Nephron (organoid): ENCODE measurements at regions not wholly inside any gene's neighbourhood (a gene's known extent, or its start where the extent isn't known, plus 50 kb on each side); places are given as distances from the start of the nearest gene placed in this dataset.
A peak's percentile ranks its signal among the peaks of the same experiment; 100 is the strongest.
"Not testable (repeated sequence)": the region's sequence is repeated elsewhere in the genome, so short reads cannot be mapped to it uniquely, and the experiment has no call there.

Experiments
- H3K27ac Mint-ChIP-seq, 3 experiments: 2 replicates each; pipeline ENCODE4 v1.8.0; 2020; ENCODE audit warnings: mixed read lengths in 3 of 3, mild to moderate bottlenecking in 2 of 3, moderate library complexity in 1 of 3
- H3K27me3 Mint-ChIP-seq: 2 replicates; pipeline ENCODE4 v1.8.0; 2021; ENCODE audit warnings: low read depth, mild to moderate bottlenecking, moderate library complexity, mixed read lengths
- H3K36me3 Mint-ChIP-seq: 2 replicates; pipeline ENCODE4 v1.8.0; 2020; ENCODE audit warnings: low read depth, mixed read lengths
- H3K4me1 Mint-ChIP-seq: 2 replicates; pipeline ENCODE4 v1.8.0; 2020; ENCODE audit warnings: mixed read lengths
- H3K4me3 Mint-ChIP-seq, 3 experiments: 2 replicates each; pipeline ENCODE4 v1.8.0; 2020; ENCODE audit warnings: mild to moderate bottlenecking in 3 of 3, mixed read lengths in 3 of 3, moderate library complexity in 2 of 3
- H3K9me3 Mint-ChIP-seq: 2 replicates; pipeline ENCODE4 v1.8.0; 2020; ENCODE audit warnings: mixed read lengths
- TF ChIP-seq, protein P1 (sequence below), 3 experiments: fragments of 200-600 bp; sonication (generic); IDR thresholded peaks; one replicate each; pipeline ENCODE4 v1.5.0; 2021; ENCODE audit warnings: antibody characterized with exemption in 3 of 3; ENCODE audit not compliant: unreplicated experiment in 3 of 3

DNA sequence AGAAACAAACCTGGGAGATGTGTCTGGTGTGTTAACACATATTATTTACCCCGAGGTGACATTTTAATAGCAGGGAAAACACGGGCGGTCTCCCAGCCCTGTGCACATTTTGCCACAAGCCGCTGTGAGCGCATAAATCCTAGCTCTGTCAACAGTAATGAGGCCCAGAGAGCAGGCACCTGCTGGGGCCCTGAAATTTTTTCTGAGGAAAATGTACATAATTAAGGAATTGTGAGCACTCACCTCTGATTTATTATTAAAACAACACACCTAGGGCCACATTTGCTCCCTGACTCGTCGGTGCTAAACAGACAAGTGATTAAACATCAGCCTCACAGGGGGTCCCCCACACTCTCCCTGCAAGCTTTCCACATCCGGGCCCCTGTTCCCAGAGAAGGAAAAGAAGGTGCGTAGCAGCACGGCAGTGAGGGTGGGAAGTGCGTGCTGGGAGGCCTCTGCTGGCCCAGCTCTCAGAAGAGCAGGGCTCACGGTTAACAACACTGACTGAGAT is 616.3 kb downstream of the UQCRFS1 start:
- no peaks in the 10 kb centered on the region for H3K4me1 Mint-ChIP-seq
- TF ChIP-seq, protein P1, sequence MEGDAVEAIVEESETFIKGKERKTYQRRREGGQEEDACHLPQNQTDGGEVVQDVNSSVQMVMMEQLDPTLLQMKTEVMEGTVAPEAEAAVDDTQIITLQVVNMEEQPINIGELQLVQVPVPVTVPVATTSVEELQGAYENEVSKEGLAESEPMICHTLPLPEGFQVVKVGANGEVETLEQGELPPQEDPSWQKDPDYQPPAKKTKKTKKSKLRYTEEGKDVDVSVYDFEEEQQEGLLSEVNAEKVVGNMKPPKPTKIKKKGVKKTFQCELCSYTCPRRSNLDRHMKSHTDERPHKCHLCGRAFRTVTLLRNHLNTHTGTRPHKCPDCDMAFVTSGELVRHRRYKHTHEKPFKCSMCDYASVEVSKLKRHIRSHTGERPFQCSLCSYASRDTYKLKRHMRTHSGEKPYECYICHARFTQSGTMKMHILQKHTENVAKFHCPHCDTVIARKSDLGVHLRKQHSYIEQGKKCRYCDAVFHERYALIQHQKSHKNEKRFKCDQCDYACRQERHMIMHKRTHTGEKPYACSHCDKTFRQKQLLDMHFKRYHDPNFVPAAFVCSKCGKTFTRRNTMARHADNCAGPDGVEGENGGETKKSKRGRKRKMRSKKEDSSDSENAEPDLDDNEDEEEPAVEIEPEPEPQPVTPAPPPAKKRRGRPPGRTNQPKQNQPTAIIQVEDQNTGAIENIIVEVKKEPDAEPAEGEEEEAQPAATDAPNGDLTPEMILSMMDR (IDR thresholded peaks at IDR 0.05; ENCODE audit: unreplicated experiment in 3 of 3), result no peak
- H3K4me3 Mint-ChIP-seq, result no peak overlapping the region
- H3K36me3 Mint-ChIP-seq, result no peaks in the 10 kb centered on the region
- no peak overlapping the region for H3K27ac Mint-ChIP-seq
- H3K9me3 Mint-ChIP-seq, result no peaks in the 10 kb centered on the region
- H3K27me3 Mint-ChIP-seq, result peaks cover 43% of the 10 kb centered on the region

DNA sequence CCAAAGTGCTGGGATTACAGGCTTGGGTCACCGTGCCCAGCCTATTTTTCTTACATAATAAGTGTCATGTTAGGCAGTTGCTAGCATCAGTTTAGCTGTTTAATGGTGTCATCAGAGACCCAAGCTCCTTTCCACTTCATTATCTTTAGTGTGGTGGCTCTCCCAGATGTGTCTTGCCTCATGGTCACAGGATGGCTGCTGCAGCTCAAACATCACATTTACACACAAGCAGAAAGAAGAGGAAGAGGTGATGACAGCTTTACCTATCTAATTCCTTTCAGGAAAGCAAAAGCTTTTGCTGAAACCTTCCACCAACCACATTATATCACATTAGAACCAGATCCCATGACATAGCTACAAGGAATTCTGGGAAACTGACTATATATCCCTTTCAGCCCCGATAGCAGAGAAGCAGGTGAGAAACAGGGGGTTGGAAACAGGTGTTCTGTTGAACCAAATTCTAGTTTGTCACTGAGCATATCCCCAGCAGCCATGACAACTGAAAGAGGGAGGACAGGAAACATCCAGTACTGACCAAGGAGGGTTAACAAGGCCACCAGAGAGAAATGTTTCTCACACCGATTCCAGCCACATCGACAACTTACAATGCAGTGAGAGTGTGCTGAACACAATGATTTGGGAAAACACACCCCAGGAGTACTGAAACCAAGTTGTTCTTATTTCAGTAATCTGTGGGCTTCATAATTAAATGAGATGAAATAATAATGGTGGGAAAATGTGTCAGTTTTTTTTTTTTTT is 617.0 kb downstream of the UQCRFS1 start:
- Mint-ChIP-seq H3K27ac (peak overlapping the region in 1 of 3 experiments; percentile 36), H3K36me3 (no peaks in the 10 kb centered on the region), H3K9me3 (no peaks in the 10 kb centered on the region), H3K4me3 (no peak overlapping the region), H3K27me3 (peaks cover 46% of the 10 kb centered on the region), H3K4me1 (no peaks in the 10 kb centered on the region)
- TF ChIP-seq, protein P1 (IDR thresholded peaks at IDR 0.05; ENCODE audit: unreplicated experiment in 3 of 3), result no peak

DNA sequence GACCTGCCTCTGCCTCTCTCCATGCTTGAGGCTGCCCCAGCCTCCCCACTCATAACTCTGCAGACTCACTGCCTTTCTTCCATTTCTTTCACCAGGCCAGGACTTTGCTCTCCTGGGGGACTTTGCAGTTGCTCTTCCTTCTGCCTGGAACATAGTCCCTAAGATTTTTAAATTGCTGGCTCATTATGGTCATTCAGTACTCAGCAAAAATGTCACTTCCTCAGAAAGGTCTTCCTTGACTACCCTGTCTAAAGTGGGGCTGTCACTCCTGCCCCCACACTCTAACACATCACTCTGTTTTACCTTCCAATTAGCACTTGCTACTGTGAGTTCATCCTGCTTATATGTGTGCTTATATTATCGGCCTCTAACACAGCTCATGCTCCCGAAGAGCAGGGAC is 618.2 kb downstream of the UQCRFS1 start:
- peaks cover 45% of the 10 kb centered on the region for H3K27me3 Mint-ChIP-seq
- no peaks in the 10 kb centered on the region for H3K4me1 Mint-ChIP-seq
- H3K27ac Mint-ChIP-seq, result no peak overlapping the region
- H3K36me3 Mint-ChIP-seq, result no peaks in the 10 kb centered on the region
- TF ChIP-seq, protein P1 (IDR thresholded peaks at IDR 0.05; ENCODE audit: unreplicated experiment in 3 of 3), result no peak
- H3K4me3 Mint-ChIP-seq, result no peak overlapping the region
- no peaks in the 10 kb centered on the region for H3K9me3 Mint-ChIP-seq

DNA sequence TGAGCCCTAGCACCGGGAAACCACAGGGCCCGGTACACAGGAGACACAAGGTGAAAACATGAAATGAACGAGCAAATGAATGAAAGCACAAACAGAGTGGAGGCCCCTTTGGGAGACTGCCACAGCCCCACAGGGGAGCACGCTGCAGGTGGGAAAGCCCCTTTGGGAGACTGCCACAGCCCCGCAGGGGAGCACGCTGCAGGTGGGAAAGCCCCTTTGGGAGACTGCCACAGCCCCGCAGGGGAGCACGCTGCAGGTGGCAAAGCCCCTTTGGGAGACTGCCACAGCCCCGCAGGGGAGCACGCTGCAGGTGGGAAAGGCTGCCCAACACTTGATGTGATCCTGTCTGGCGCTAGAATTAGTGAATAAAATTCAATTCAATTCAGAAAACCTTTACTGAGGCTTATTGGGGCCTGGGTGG is 623.0 kb downstream of the UQCRFS1 start:
- H3K27me3 Mint-ChIP-seq, result peaks cover 31% of the 10 kb centered on the region
- not testable (repeated sequence) for H3K4me1 Mint-ChIP-seq, H3K4me3 Mint-ChIP-seq, H3K9me3 Mint-ChIP-seq, H3K27ac Mint-ChIP-seq, H3K36me3 Mint-ChIP-seq

DNA sequence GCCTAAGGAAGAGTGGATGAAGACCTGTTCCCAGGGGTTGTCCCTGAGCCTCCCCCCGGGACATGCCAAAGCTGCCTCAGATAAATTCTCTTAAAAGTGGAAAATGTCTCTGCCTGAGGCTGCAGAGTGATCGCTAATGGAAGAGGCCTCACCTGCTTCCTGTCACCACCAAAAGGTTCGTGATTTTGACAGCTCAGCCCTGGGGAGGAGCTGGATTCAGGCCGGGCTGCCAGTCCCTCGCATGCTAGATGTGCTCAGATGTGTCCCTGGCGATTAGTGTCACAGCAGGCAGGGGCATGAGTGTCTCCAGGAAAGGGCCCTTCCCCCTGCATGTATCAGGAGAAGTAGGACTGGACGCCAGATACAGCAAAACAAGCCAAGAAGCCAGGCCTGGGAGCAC is 626.5 kb downstream of the UQCRFS1 start:
- Mint-ChIP-seq H3K36me3 (no peaks in the 10 kb centered on the region), H3K4me3 (no peak overlapping the region)

DNA sequence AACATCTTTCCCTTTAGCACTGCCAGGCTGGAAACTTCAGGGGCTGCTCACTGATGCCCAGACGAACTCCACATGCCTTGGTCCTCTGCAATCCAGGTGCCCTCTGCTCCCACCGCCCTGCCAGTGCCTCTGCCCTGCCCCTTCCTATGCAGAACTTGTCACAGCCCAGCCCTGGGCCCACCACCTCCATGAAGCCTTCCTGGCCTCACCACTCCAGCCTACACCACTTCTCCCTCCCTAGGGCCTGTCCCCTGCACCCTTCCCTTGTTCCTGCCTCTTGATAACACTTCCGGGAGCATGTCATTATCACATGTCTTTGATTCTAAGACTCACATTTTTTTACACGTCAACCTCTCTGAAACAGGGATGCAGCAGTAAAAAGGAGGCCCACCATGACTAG is 627.2 kb downstream of the UQCRFS1 start:
- H3K27ac Mint-ChIP-seq, result no peak overlapping the region
- H3K27me3 Mint-ChIP-seq, result peaks cover 16% of the 10 kb centered on the region
- H3K9me3 Mint-ChIP-seq, result no peaks in the 10 kb centered on the region
- H3K4me1 Mint-ChIP-seq, result peaks cover 5% of the 10 kb centered on the region
- no peak overlapping the region for H3K4me3 Mint-ChIP-seq
- TF ChIP-seq, protein P1 (IDR thresholded peaks at IDR 0.05; ENCODE audit: unreplicated experiment in 3 of 3), result no peak
- H3K36me3 Mint-ChIP-seq, result no peaks in the 10 kb centered on the region

More for the DNA sequence above, 626.5 kb downstream of the UQCRFS1 start:
- H3K27ac Mint-ChIP-seq, result no peak overlapping the region
- H3K4me1 Mint-ChIP-seq, result peaks cover 5% of the 10 kb centered on the region
- H3K27me3 Mint-ChIP-seq, result peaks cover 20% of the 10 kb centered on the region
- TF ChIP-seq, protein P1 (IDR thresholded peaks at IDR 0.05; ENCODE audit: unreplicated experiment in 3 of 3), result no peak
- no peaks in the 10 kb centered on the region for H3K9me3 Mint-ChIP-seq
